ENCODE measurements at regions not wholly inside any gene's neighbourhood (a gene's known extent, or its start where the extent isn't known, plus 50 kb on each side); places are given as distances from the start of the nearest gene placed in this dataset.

DNA sequence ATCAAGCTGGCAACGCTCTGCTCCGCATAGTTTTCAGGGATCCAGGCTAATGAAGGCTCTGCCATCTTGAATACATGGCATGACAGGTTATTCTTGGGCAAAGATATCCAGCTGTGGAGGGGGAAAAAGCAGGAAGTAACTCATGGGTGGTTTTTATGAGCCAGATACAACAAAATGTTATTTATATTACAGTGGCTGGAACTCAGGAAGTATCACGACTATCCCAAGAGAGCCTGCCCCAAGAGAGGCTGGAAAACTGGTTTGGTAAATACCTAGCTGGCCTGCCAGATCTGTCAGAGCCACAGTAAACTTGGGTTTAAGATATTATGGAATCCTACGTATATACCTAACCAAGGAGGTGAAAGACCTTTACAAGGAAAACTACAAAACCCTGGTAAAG lies 462.8 kb upstream of the ANKRD30A start:
- Mint-ChIP-seq H3K27me3 (no peaks in the 10 kb centered on the region), H3K4me1 (no peaks in the 10 kb centered on the region), H3K9me3 (ENCODE audit: insufficient read depth) (no peaks in the 10 kb centered on the region), H3K27ac (no peak overlapping the region), H3K4me3 (no peak overlapping the region)
- Histone ChIP-seq H3K79me2 (ENCODE audit: control insufficient read depth, insufficient read depth, low read length) (no peaks in the 10 kb centered on the region), H2AFZ (ENCODE audit: insufficient read depth, low read depth, low read length, poor library complexity, severe bottlenecking) (no peak overlapping the region), H4K20me1 (ENCODE audit: control insufficient read depth, insufficient read depth, low read length, poor library complexity, severe bottlenecking) (no peaks in the 10 kb centered on the region), H3K27ac (ENCODE audit: low read length in 2 of 2) (no peak overlapping the region), H3K4me2 (replicated peaks; ENCODE audit: low read depth, low read length, poor library complexity, severe bottlenecking) (no peak overlapping the region), H3K4me1 (ENCODE audit: control insufficient read depth in 2 of 2, insufficient read depth in 2 of 2, low read length in 2 of 2) (no peaks in the 10 kb centered on the region), H3K4me3 (ENCODE audit: control extremely low read depth in 1 of 5, extremely low read depth in 1 of 5, insufficient read depth in 1 of 5, low read depth in 2 of 5, low read length in 4 of 5) (no peak overlapping the region), H3K36me3 (replicated peaks in 1 of 2; ENCODE audit: control extremely low read depth in 1 of 2, control insufficient read depth in 1 of 2, extremely low read depth in 1 of 2, insufficient read depth in 2 of 2, low read length in 1 of 2) (no peaks in the 10 kb centered on the region), H3K9ac (ENCODE audit: low read length) (no peak overlapping the region), H3K27me3 (replicated peaks in 1 of 4; ENCODE audit: control extremely low read depth in 1 of 4, control insufficient read depth in 3 of 4, insufficient read depth in 4 of 4, low read length in 3 of 4) (no peaks in the 10 kb centered on the region), H3K9me3 (ENCODE audit: control extremely low read depth in 1 of 3, control insufficient read depth in 2 of 3, insufficient read depth in 1 of 3, low read length in 2 of 3) (peaks cover 0 to 6% (median 0%) of the 10 kb centered on the region in 3 donors)
- POLR2A ChIA-PET, result no interaction called here
- no peak for ATAC-seq (ENCODE audit: low read depth)
- WGBS (ENCODE audit: insufficient coverage), result 80% methylated on average over 3 of the region's 4 CpGs
- intact Hi-C loops (cut with micrococcal nuclease), result no loop called here
- no peak for DNase-seq
- TF ChIP-seq, protein P1, sequence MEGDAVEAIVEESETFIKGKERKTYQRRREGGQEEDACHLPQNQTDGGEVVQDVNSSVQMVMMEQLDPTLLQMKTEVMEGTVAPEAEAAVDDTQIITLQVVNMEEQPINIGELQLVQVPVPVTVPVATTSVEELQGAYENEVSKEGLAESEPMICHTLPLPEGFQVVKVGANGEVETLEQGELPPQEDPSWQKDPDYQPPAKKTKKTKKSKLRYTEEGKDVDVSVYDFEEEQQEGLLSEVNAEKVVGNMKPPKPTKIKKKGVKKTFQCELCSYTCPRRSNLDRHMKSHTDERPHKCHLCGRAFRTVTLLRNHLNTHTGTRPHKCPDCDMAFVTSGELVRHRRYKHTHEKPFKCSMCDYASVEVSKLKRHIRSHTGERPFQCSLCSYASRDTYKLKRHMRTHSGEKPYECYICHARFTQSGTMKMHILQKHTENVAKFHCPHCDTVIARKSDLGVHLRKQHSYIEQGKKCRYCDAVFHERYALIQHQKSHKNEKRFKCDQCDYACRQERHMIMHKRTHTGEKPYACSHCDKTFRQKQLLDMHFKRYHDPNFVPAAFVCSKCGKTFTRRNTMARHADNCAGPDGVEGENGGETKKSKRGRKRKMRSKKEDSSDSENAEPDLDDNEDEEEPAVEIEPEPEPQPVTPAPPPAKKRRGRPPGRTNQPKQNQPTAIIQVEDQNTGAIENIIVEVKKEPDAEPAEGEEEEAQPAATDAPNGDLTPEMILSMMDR (IDR thresholded peaks at IDR 0.05), result no peak
- no peak for TF ChIP-seq EZH2 (IDR thresholded peaks at IDR 0.05; ENCODE audit: borderline replicate concordance, insufficient read depth, low read depth, low read length, poor library complexity, severe bottlenecking)
- CTCF ChIA-PET, result no interaction called here

DNA sequence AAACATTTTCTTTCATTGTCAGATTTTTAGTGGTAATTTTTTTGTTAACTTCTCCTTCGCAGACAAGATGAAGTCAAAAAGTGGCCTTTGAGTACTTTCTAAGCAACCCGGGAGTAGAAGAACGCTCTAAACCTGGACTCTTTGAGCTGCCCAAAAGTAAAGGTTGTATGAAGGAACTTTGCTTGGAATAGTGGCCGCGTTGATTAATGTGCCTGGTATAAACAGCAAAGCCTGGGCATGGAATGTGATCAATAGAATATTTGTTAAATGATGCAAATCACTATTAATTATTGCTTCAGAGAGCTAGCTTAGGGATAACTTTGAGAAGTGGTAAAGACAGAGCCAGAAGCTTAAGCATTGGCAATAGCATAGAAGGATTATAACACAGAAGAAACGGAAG lies 475.1 kb upstream of the ANKRD30A start:
- Histone ChIP-seq H2AFZ (ENCODE audit: insufficient read depth, low read depth, low read length, poor library complexity, severe bottlenecking) (no peak overlapping the region), H3K4me2 (replicated peaks; ENCODE audit: low read depth, low read length, poor library complexity, severe bottlenecking) (no peak overlapping the region), H3K36me3 (replicated peaks in 1 of 2; ENCODE audit: control extremely low read depth in 1 of 2, control insufficient read depth in 1 of 2, extremely low read depth in 1 of 2, insufficient read depth in 2 of 2, low read length in 1 of 2) (no peaks in the 10 kb centered on the region), H3K9ac (ENCODE audit: low read length) (no peak overlapping the region), H3K4me3 (ENCODE audit: control extremely low read depth in 1 of 5, extremely low read depth in 1 of 5, insufficient read depth in 1 of 5, low read depth in 2 of 5, low read length in 4 of 5) (no peak overlapping the region), H4K20me1 (ENCODE audit: control insufficient read depth, insufficient read depth, low read length, poor library complexity, severe bottlenecking) (no peaks in the 10 kb centered on the region), H3K79me2 (ENCODE audit: control insufficient read depth, insufficient read depth, low read length) (no peaks in the 10 kb centered on the region), H3K9me3 (ENCODE audit: control extremely low read depth in 1 of 3, control insufficient read depth in 2 of 3, insufficient read depth in 1 of 3, low read length in 2 of 3) (peaks cover 0 to 4% (median 0%) of the 10 kb centered on the region in 3 donors), H3K4me1 (ENCODE audit: control insufficient read depth in 2 of 2, insufficient read depth in 2 of 2, low read length in 2 of 2) (no peaks in the 10 kb centered on the region), H3K27ac (ENCODE audit: low read length in 2 of 2) (no peak overlapping the region), H3K27me3 (replicated peaks in 1 of 4; ENCODE audit: control extremely low read depth in 1 of 4, control insufficient read depth in 3 of 4, insufficient read depth in 4 of 4, low read length in 3 of 4) (no peaks in the 10 kb centered on the region)
- TF ChIP-seq, protein P1 (IDR thresholded peaks at IDR 0.05), result no peak
- no peak for TF ChIP-seq EZH2 (IDR thresholded peaks at IDR 0.05; ENCODE audit: borderline replicate concordance, insufficient read depth, low read depth, low read length, poor library complexity, severe bottlenecking)
- Mint-ChIP-seq H3K4me1 (no peaks in the 10 kb centered on the region), H3K27ac (no peak overlapping the region), H3K27me3 (no peaks in the 10 kb centered on the region), H3K9me3 (ENCODE audit: insufficient read depth) (no peaks in the 10 kb centered on the region), H3K4me3 (no peak overlapping the region)
- ATAC-seq (ENCODE audit: low read depth), result no peak
- intact Hi-C loops (cut with micrococcal nuclease), result no loop called here
- ChIA-PET POLR2A (no interaction called here), CTCF (no interaction called here)
- 93% methylated on average over 4 of the region's 6 CpGs for WGBS (ENCODE audit: insufficient coverage)
- no peak for DNase-seq

Data from B cell (primary cell).